WTC11 (cell line): ENCODE measurements at regions not wholly inside any gene's neighbourhood (a gene's known extent, or its start where the extent isn't known, plus 50 kb on each side); places are given as distances from the start of the nearest gene placed in this dataset.

Experiments
- ATAC-seq: fragments of 200-7000 bp; cut with Tn5 transposase; 2 replicates; pipeline ENCODE4 v1.10.0; 2021; ENCODE audit warnings: mild to moderate bottlenecking, moderate library complexity
- CTCF ChIA-PET: fragments of 300-600 bp; sonication (Branson Sonifier 250); formaldehyde crosslinking; loops from one replicate; lab custom pipeline; 2021; ENCODE audit warnings: antibody characterized with exemption; lab: Charles Lee
- POLR2A ChIA-PET: fragments of 350-600 bp; sonication (Branson Sonifier 250); formaldehyde crosslinking; loops from one replicate; lab custom pipeline; 2021; ENCODE audit warnings: antibody characterized with exemption; lab: Charles Lee
- DNase-seq: peaks from one replicate; pipeline ENCODE4 v3.0.0; 2021; ENCODE audit warnings: low spot score
- H3K27ac Mint-ChIP-seq: 2 replicates; pipeline ENCODE4 v1.8.0; 2021; ENCODE audit warnings: mixed read lengths
- H3K27me3 Mint-ChIP-seq: 2 replicates; pipeline ENCODE4 v1.8.0; 2021; ENCODE audit warnings: low read depth, mild to moderate bottlenecking, moderate library complexity, mixed read lengths
- H3K36me3 Mint-ChIP-seq: 2 replicates; pipeline ENCODE4 v1.8.0; 2021; ENCODE audit warnings: mixed read lengths
- H3K4me1 Mint-ChIP-seq: 2 replicates; pipeline ENCODE4 v1.8.0; 2022; ENCODE audit warnings: mixed read lengths
- H3K4me3 Mint-ChIP-seq: 2 replicates; pipeline ENCODE4 v1.8.0; 2021; ENCODE audit warnings: mild to moderate bottlenecking, moderate library complexity, mixed read lengths
- H3K9me3 Mint-ChIP-seq: 2 replicates; pipeline ENCODE4 v1.8.0; 2021; ENCODE audit warnings: mixed read lengths
- AR ChIP-seq: fragments of 250-450 bp; sonication (Bioruptor Pico); IDR thresholded peaks from 2 replicates; pipeline ENCODE4 v1.9.0; 2021; ENCODE audit warnings: mild to moderate bottlenecking
- CBFB ChIP-seq: sonication (generic); formaldehyde crosslinking; IDR thresholded peaks from 2 replicates; pipeline ENCODE4 v1.8.1; 2022; ENCODE audit warnings: mild to moderate bottlenecking, low read depth, missing genetic modification reagents
- CDX4 ChIP-seq: fragments of 250-450 bp; sonication (Bioruptor Pico); IDR thresholded peaks from 2 replicates; pipeline ENCODE4 v1.9.0; 2021; ENCODE audit warnings: moderate library complexity, mild to moderate bottlenecking, inconsistent platforms, borderline replicate concordance
- E2F4 ChIP-seq: sonication (generic); formaldehyde crosslinking; IDR thresholded peaks from 2 replicates; pipeline ENCODE4 v1.8.1; 2022; ENCODE audit warnings: low read depth, mild to moderate bottlenecking, moderate library complexity, missing genetic modification reagents, borderline replicate concordance
- ELF4 ChIP-seq: sonication (generic); formaldehyde crosslinking; IDR thresholded peaks from 2 replicates; pipeline ENCODE4 v1.8.1; 2022; ENCODE audit warnings: low read depth, mild to moderate bottlenecking, moderate library complexity, missing genetic modification reagents
- HMGXB4 ChIP-seq: sonication (generic); formaldehyde crosslinking; IDR thresholded peaks from 2 replicates; pipeline ENCODE4 v1.8.1; 2023; ENCODE audit warnings: mild to moderate bottlenecking, moderate library complexity, missing genetic modification reagents
- JUN ChIP-seq: sonication (generic); formaldehyde crosslinking; IDR thresholded peaks from 2 replicates; pipeline ENCODE4 v1.8.0; 2023; ENCODE audit warnings: mild to moderate bottlenecking, missing genetic modification reagents
- NFE2L1 ChIP-seq: sonication (generic); formaldehyde crosslinking; IDR thresholded peaks from 2 replicates; pipeline ENCODE4 v1.8.1; 2023; ENCODE audit warnings: missing genetic modification reagents
- NFYB ChIP-seq: sonication (generic); formaldehyde crosslinking; conservative IDR thresholded peaks from 2 replicates; pipeline ENCODE4 v1.8.0; 2022; ENCODE audit warnings: low read depth, missing genetic modification reagents
- NR3C1 ChIP-seq: sonication (generic); formaldehyde crosslinking; conservative IDR thresholded peaks from 2 replicates; pipeline ENCODE4 v1.8.1; 2023; ENCODE audit warnings: low read depth, mild to moderate bottlenecking, missing genetic modification reagents
- PRDM15 ChIP-seq: sonication (generic); formaldehyde crosslinking; IDR thresholded peaks from 2 replicates; pipeline ENCODE4 v1.8.0; 2022; ENCODE audit warnings: missing genetic modification reagents
- SOX15 ChIP-seq: fragments of 250-450 bp; sonication (Bioruptor Pico); IDR thresholded peaks from 2 replicates; pipeline ENCODE4 v1.9.0; 2021; ENCODE audit warnings: mild to moderate bottlenecking
- ZNF416 ChIP-seq: fragments of 250-450 bp; sonication (Bioruptor Pico); IDR thresholded peaks from 2 replicates; pipeline ENCODE4 v1.9.0; 2021; ENCODE audit warnings: mild to moderate bottlenecking, inconsistent platforms
- TF ChIP-seq, protein P1 (sequence below): sonication (generic); formaldehyde crosslinking; IDR thresholded peaks from 2 replicates; pipeline ENCODE4 v1.8.1; 2022; ENCODE audit warnings: mild to moderate bottlenecking, moderate library complexity, missing genetic modification reagents
- TF ChIP-seq, protein P2 (sequence below): sonication (generic); formaldehyde crosslinking; IDR thresholded peaks from 2 replicates; pipeline ENCODE4 v1.8.0; 2022; ENCODE audit warnings: mild to moderate bottlenecking, missing genetic modification reagents
- TF ChIP-seq, protein P3 (sequence below): sonication (generic); formaldehyde crosslinking; IDR thresholded peaks from 2 replicates; pipeline ENCODE4 v1.8.0; 2023; ENCODE audit warnings: missing genetic modification reagents
- TF ChIP-seq, protein P4 (sequence below): fragments of 250-450 bp; sonication (Bioruptor Pico); conservative IDR thresholded peaks from 2 replicates; pipeline ENCODE4 v1.9.0; 2021; ENCODE audit warnings: mild to moderate bottlenecking
- TF ChIP-seq, protein P5 (sequence below): sonication (generic); formaldehyde crosslinking; conservative IDR thresholded peaks from 2 replicates; pipeline ENCODE4 v1.8.1; 2023; ENCODE audit warnings: mild to moderate bottlenecking, low read depth, missing genetic modification reagents, moderate library complexity

GRCh38 chr1:2923351-2923750 lies 97.9 kb upstream of the ACTRT2 start (continued):
- TF ChIP-seq NR3C1 (CRISPR knock-in tag) (no peak), CDX4 (CRISPR knock-in tag) (no peak), NFE2L1 (CRISPR knock-in tag) (no peak), SOX15 (CRISPR knock-in tag) (no peak), PRDM15 (CRISPR knock-in tag) (no peak)
- TF ChIP-seq, protein P1, sequence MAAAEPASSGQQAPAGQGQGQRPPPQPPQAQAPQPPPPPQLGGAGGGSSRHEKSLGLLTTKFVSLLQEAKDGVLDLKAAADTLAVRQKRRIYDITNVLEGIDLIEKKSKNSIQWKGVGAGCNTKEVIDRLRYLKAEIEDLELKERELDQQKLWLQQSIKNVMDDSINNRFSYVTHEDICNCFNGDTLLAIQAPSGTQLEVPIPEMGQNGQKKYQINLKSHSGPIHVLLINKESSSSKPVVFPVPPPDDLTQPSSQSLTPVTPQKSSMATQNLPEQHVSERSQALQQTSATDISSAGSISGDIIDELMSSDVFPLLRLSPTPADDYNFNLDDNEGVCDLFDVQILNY (CRISPR knock-in tag): no peak
- TF ChIP-seq, protein P2, sequence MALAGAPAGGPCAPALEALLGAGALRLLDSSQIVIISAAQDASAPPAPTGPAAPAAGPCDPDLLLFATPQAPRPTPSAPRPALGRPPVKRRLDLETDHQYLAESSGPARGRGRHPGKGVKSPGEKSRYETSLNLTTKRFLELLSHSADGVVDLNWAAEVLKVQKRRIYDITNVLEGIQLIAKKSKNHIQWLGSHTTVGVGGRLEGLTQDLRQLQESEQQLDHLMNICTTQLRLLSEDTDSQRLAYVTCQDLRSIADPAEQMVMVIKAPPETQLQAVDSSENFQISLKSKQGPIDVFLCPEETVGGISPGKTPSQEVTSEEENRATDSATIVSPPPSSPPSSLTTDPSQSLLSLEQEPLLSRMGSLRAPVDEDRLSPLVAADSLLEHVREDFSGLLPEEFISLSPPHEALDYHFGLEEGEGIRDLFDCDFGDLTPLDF (CRISPR knock-in tag): no peak

GRCh38 chr1:2925291-2925690 lies 96.0 kb upstream of the ACTRT2 start:
- ChIA-PET CTCF (no interaction called here), POLR2A (no interaction called here)
- Mint-ChIP-seq H3K9me3 (0 out of 2 replicates have a peak, but pooled peaks cover 7% of the 10 kb centered on the region), H3K27me3 (peaks cover 5% of the 10 kb centered on the region; the same call in 1 of the 2 replicates), H3K27ac (no peak overlapping the region), H3K4me1 (no peaks in the 10 kb centered on the region), H3K4me3 (no peak overlapping the region), H3K36me3 (peaks cover 15% of the 10 kb centered on the region)
- ATAC-seq: no peak
- DNase-seq: no peak
- TF ChIP-seq, protein P3, sequence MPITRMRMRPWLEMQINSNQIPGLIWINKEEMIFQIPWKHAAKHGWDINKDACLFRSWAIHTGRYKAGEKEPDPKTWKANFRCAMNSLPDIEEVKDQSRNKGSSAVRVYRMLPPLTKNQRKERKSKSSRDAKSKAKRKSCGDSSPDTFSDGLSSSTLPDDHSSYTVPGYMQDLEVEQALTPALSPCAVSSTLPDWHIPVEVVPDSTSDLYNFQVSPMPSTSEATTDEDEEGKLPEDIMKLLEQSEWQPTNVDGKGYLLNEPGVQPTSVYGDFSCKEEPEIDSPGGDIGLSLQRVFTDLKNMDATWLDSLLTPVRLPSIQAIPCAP (CRISPR knock-in tag): no peak
- TF ChIP-seq ELF4 (no peak), E2F4 (CRISPR knock-in tag) (no peak), AR (CRISPR knock-in tag) (no peak), HMGXB4 (CRISPR knock-in tag) (no peak), CBFB (no peak), NFYB (CRISPR knock-in tag) (no peak), JUN (no peak), ZNF416 (CRISPR knock-in tag) (no peak)
- TF ChIP-seq, protein P4, sequence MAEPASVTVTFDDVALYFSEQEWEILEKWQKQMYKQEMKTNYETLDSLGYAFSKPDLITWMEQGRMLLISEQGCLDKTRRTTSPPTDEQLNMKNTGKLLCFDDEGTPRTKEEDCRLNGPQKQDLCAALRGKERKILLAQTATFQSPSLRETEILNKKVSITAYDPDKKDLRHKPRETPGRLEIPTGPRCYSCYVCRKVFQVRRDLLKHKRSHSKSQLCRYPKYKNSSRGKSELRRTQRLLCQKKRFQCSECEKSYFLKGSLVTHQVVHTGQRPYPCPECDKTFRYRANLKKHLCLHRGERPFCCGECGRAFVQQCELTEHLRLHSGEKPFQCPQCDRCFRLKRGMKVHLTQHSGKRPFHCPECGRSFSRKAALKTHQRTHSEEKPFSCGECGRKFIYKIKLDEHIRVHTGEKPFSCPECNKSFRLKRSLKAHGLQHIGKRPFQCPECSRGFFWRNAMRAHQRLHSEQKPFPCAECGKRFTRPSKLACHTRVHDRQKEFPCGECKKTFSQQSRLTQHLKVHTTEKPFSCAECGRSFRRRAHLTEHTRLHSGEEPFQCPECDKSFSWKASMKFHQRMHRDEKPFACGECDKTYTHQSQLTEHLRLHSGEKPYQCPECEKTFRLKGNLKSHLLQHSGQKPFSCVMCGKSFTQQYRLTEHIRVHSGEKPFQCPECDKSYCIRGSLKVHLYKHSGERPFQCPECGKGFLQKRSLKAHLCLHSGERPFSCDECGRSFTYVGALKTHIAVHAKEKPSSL: no peak
- TF ChIP-seq, protein P5, sequence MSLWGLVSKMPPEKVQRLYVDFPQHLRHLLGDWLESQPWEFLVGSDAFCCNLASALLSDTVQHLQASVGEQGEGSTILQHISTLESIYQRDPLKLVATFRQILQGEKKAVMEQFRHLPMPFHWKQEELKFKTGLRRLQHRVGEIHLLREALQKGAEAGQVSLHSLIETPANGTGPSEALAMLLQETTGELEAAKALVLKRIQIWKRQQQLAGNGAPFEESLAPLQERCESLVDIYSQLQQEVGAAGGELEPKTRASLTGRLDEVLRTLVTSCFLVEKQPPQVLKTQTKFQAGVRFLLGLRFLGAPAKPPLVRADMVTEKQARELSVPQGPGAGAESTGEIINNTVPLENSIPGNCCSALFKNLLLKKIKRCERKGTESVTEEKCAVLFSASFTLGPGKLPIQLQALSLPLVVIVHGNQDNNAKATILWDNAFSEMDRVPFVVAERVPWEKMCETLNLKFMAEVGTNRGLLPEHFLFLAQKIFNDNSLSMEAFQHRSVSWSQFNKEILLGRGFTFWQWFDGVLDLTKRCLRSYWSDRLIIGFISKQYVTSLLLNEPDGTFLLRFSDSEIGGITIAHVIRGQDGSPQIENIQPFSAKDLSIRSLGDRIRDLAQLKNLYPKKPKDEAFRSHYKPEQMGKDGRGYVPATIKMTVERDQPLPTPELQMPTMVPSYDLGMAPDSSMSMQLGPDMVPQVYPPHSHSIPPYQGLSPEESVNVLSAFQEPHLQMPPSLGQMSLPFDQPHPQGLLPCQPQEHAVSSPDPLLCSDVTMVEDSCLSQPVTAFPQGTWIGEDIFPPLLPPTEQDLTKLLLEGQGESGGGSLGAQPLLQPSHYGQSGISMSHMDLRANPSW (CRISPR knock-in tag): no peak
